ENCODE measurements at regions not wholly inside any gene's neighbourhood (a gene's known extent, or its start where the extent isn't known, plus 50 kb on each side); places are given as distances from the start of the nearest gene placed in this dataset.

DNA sequence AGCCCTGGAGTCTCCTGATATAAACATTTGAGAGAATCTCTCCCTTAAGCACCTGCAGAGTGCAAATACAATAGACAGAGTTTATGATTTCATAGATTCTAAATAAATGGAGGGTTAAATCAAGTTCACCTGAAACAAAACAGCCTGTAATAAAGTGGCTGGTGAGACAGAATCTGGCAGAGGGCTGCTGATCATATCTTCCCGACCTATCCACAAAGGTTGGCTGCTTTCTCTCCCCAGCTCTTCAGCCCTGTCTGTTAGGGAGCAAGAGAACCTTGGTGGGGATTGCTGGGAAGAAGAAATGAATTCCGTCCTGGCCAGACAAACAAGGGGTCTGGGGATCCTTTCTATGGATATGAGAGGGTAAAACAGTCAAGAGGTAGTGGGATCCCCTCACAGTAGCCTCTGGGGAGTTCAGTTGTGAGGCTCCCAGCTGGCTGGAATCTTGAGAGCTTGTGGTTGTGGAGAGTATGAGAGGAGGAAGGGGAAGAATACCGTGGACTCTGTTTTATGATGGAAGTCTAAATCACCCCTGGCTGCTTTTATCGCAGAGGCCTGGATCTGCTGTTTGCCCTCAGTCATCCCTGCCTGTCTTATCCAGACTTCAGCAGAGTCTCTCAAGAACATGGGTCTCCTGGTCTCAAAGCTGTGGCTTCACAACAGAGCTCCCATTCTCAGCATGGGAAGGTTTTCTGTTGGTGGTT, 451.3 kb downstream of the NTRK3 start:
- DNase-seq: no peak

DNA sequence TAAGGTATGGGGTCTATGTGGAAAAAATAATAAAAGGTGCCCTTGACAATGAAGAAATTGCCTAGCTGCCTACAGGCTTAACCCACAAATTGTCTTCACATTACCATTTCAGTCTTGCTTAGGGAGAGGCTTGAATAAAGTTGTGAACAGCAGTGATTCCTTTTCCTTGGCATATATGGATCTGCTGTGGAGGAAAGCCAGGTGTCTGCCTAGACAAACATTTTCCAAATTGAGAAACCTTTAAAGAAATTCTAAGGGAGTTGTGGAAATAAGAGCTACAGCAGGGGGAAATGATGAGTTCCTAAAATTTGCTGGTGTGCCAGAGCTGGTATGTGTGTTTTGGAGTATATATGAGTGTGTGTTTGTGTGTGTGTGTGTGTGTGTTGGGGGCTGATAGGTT, 452.1 kb downstream of the NTRK3 start:
- DNase-seq: no peak

DNA sequence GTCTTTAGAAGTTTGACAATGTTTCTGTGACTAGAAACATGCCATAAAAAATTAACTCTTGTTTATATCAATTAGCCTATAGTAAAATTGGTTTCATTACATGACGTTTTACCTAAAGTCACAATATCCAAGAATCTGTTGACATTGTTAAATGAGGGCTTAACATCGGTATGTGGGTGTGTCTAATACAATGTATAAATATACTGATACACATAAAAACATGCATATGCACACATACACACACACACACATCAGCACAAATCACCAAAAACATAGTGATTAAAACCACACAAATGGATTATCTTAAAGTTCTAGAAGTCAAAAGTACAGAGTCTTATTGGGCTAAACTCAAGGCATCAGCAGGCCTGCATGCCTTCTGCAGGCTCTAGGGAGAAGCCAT, 456.7 kb downstream of the NTRK3 start:
- DNase-seq: no peak

DNA sequence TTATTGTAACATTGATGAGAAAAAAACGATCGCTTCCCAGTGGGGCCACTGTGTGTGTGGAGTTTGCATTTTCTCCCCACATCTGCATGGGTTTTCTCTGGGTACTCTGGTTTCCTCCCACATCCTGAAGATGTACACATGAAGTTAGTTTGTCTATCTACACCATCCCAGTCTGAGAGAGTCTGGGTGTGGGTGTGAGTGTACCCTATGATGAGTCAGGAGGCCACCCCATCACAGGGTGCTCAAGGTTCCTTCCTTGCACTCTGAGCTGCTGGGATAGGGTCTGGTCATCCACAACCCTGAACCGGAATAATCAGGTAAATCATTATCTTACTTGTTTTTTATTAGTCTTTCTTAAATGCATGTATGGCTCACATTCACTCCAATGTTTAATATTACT, 457.1 kb downstream of the NTRK3 start:
- DNase-seq: no peak

DNA sequence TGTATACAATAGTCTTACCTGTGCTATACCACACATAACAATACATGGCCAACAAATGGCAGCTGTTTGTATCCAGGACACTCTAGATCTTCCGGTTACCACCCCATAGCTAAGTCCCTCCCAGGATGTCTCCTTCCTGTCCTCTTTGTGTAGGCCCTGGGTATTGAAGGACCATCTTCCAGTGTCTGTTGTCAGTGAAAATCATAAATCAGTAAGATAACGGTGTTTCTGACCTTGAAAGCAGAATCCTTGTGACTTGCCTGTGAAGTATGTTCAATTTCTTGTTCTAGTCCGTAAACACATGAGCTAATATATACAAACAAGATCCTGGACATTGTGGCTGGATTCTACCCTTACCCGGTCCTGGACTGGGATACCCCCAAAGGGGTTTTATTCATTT, 462.8 kb downstream of the NTRK3 start:
- DNase-seq: no peak

DNA sequence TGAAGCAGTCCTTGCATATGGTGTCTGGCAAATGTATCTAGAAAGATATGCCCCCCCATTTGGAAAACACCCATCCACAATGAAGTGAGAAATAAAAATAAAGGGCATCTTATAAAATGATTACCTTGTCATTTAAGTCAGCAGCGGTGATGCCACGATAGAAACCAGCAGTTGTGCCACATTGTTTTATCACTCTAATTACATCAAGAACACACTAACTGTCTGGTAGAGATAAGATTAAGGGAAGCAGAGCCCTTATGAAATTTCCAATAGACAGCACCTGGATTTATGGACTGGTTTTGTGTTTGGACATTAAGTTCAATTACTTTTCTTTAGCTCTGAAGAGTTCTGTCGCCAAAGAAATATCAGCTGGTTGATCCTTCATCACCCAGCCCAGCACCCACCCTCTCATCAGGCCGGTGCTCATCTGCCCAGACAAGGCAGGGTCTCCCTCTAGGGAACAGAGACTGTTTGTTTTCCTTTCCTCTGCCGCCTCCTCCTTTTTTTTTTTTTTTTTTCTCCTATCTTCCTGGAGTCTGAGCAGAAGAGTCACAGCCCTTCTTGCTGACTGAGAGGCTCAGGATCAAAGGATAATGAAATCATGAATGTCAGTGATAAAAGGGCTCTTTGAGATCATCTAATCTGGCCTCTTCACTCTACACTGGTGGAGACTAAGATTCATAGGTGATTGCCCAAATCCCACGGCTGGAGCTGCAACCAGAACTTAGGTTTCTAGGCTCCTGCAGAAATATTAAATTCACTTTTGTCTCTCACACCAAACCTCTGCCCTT, 464.1 kb downstream of the NTRK3 start:
- no peak for DNase-seq

DNA sequence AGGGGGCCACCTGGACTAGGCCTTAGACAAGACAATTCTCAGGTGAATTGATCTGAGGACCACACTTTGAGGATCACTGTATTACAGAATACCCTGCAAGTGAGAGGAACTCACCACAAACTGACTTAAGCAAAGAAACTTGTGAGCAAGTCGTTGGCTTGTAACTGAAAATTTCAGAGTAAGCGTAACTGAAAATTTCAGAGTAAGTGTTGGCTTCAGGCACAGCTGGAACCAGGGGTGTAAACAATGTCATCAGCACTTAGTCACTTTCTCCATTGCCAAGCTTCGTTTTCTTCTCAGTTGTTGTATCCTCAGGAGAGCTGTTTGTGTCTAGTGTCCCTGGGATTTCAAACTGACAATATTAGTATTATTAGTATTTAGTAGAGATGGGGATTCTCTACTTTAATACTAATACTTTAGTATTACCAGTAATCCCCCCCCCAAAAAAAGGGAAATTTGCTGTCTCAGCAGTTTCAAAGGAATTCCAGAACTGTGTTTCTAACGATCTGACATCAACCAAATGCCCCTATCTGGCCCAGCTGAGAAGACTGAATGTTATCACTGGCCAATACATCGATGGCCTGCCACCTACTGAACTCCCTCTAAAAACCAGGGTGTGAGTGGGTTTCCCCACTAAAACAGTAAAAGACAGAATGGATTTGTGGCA, 474.4 kb downstream of the NTRK3 start:
- no peak for DNase-seq

DNA sequence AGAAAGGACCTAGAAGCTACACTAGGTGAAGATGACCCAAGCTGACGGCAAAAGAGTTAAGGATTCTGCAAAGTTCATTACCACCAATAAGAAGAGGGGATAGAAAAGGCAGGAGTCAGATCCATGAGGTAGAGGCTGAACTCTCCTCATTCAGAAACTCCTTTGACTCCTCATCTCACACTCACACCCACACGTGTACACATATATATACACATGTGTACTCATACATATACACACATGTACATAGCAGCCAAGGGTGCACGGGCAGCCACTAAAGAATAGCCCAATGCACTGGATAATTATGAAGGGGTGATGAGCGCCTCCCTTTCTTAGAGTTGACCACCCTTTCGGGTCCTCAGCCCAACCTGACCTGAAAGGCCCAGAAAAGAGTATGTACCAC, 476.8 kb downstream of the NTRK3 start:
- DNase-seq: no peak

DNA sequence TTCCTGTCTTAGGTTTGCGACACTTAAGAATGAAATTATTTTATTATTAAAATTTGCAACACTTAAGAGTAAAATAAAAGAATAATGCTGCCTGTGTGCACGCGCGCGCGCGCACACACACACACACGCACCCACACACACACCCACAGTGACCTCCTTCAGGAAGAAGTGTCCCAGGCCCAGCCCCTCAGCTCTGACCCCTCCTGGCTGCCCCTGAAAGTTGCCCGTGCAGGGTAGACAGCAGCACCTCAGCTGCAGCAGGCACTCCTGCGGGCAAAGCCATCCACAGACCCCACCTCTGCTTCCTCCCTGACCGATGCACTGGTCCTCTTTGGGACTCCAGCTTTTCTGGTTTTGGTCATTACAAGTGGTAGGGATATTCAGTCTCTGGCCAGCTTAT, 478.2 kb downstream of the NTRK3 start:
- no peak for DNase-seq

DNA sequence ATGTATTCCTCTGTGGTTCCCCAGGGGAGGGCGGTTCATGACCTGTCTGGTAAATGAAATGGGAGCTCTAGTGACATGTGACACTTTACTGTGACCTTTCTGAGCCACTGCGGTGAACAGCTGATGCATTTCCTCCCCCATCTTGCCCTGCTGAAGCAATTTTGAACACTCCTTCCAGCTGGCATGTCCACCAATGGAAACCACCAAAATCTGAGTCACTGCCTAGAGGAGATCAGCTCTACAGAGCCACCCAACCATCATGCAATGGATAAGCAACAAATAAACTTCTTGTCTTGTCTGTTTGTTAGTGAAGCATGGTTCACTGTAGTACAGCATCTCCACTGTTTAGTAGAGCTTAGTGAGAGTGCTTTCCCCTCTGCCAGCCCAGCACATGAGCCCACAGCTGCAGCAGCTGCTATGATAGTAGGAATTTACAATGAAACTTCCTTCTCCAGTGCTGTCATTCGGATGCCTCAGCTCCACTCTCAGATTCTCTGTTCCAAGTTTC, 479.4 kb downstream of the NTRK3 start:
- DNase-seq: no peak

DNA sequence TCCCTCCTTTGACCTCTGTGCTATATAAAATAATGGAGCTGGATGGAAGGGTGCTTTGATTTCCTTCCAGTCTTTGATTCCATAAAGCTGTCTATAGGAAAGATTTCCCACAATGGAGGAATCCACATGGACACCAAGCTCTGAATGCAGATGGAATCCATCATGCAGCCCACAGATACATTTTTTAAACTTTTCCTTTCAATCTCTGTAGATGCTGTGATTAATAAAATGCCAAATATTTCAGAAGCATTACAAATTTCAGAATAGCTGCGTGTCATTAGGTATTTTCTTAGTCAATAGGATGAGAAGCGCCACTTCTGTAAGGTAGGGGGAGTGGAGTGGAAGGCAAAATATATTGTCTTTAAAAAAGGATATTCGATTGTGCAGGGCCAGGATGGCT, 489.0 kb downstream of the NTRK3 start:
- DNase-seq: no peak

DNA sequence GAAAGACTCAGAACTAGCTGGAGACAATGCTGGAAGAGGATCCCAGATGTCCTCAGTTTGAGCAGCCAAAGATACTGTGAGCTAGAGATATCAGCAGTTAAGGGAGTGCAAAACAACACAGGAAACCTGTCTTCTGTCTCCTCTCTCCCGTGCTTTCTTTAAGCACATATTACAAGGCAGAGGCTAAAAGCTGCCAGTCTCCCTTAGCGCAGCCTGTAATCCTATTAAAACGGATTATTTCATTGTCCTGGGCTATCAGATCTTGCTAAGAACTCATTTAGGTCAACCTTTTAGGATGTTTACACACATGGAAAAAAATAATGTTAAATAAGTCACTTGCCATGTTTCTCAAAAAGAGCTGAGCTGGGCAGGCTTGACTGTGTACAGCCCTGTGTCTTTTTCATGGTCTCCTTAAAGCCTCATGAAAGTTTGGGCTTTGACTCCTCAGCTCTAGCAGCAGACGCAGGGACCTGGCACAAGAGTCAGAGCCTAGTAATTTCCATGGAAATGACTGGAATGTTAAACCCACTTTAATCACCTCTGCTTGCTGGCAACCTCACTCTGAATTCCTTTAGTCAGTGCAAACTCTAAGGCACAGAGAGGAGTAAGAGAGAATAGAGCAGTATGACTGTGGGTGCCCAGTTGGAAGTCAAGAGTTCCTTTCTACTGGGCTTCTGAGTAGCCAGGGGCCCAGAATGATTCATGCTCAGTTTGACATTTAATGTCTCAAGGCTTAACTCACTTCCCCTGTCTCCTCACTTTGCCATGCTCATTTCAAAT, 491.9 kb downstream of the NTRK3 start:
- DNase-seq: no peak

DNA sequence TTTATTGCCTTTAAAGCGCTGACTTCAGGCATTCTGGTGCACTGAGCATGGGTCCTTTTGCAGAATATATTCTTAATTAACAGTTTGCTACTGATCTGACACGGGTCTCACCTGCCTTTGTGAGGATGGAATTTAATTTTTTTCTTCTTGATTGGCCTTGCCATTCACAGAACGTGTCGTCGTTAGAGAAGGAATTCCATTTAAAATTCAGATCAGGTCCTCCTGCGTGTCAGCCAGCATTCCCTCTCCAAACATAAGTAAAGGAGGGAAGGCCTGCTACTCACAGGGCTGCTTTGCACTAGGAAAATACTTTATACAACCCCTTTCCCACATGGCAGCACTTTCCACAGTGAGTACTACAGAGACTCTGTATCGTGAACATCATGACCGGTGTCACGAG, 492.7 kb downstream of the NTRK3 start:
- no peak for DNase-seq

DNA sequence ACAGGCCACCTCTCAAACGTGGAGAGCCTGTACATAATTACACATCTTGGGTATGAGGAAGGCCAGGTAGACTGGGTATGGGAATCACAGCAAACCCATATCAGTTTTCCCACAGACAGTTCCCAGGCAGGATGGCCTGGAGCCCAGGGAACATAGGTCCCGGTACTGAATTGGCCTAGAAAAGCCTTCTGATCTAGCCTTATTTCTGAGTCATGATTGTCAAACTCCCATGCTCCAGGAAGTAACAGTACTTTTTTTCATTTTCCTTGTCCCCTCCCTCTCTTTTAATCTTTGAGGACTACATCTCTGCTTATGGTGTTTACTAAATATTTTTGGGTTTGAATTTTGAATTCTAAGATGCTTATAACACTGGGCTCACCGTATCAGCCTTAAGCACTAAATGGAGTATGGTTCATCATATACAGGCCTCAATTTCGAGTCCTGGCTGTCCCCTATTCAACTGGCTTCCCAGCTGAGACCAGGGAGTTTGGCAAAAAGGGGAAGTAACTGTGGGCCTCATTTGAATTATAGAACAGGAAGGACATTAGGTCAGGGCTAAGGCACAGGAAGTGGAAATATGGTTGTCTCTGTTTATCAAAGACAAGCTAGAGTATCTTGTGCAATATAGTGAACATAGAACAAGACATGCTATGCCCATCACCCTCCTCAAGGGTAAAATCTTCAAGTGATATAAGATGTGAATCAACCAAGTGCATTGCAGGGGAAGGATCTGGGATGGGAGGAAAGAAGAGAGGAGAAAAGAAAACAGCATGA, 494.6 kb downstream of the NTRK3 start:
- DNase-seq: peak; percentile 95

DNA sequence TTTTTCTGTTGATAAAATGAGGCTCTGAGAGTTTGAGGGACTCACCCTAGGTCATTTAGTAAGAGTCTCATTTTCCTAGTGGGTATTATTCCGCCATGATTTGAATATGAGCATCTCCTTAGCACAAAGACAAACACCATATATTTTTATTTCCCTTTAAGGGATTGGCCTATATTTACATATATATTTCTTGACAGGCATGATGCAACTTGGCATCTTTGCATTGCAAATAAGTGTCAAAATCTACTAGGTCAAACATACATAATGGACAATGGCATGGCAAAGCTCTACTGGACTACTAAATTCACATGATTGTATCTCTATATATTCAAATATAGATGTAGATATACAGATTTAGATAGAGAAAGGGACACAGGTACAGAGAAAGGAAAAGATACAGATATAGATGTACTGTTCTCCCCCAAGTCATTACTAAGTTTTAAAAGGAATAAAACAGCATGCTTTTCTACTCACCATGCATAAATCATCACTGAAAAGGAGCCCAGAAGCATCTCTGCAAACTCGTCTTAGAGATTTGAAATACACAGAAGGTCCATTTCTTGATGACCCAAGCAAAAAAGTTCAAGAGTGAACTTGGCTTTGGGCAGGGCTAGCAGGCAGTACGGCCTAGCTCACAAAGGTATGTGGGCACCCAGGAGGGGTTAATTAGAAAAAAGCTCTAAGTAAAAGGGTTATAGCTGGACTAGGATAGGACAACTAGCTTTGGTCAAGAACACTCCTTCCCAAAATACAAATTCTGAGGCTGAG, 495.8 kb downstream of the NTRK3 start:
- no peak for DNase-seq

DNA sequence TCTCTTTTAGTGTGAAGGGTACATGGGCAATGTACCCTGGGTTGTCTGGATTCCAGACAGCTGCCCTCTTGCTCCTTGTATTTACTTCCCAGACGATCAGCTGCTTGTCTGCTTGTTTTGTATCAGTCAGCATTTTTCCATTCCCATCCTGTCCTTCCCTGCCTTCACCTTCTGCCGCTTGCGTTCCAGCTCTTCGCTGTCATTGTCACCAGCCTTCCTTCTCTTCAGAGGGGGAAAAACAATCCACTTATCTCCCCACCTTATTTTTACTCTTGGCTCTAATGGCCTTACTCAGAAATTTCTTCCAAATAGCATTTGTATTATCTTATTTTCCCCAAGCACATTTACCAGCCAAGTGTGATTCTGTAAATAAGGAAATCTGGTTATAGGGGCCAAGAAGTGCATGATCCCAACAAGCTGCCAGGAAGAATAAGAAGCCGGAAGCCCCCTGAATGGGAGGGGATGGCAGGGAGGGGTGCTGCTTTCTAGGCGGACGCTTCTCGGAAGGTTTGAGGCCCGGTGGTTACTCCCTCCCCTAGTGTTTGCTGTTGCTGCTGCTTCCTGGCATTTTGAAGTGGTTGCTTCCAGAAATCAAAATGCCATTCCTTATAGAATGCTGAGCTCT, 497.6 kb downstream of the NTRK3 start:
- DNase-seq: no peak

DNA sequence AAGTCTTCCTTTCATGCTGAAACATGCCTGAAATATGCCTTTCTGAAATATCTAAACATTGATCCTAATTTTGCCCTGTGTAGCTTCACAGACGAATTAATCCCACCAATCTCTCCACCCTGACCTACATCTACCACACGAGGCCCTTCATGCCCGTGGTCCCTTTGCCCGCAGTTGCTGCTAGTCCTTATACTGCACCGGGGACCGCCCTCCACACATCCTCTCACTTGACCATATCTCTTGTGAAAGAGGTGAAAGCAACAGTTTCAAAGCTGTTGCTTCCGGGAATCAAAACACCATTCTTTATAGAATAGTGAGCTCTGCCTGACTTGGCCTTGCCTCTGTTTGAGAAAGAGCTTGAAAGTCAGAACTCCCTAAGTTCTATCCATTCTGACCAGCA, 499.5 kb downstream of the NTRK3 start:
- DNase-seq: no peak

DNA sequence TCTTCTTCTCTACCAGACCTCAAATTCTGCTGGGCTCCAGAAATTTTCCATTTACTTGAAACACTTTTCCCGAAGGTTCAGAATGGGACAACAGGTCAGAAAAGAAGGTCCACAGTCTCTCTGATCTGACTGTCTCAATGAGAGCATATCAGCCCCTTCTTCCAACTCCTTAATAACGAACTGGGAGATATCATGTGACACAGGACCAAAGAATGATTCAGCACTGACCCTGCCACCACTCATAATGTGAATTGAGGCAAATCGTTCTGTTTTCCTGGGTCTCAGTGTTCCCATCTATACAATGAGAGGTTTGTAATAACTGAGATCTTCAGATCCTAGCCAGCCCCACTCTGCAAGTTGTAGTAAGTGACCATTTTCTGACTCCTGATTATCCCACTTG, 500.5 kb downstream of the NTRK3 start:
- no peak for DNase-seq

DNA sequence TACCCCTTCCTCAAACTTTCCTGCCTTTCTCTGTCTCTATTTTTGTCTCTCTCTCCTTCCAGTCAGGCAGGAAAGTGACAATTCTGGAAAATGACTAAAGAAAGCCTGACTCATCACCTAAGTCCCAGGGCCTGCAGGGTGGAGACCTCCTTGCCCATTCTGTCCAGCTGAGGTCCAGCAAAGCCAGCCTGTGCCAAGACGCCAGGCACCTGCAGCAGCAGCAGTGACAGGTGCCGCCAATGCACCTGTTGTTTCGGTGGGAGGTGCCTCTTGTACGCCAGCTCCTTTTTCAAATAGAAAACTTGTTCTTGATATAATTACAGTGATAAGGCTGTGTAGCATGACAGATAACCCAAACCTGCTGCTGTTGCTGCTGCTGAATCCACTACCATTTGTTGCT, 501.3 kb downstream of the NTRK3 start:
- no peak for DNase-seq

DNA sequence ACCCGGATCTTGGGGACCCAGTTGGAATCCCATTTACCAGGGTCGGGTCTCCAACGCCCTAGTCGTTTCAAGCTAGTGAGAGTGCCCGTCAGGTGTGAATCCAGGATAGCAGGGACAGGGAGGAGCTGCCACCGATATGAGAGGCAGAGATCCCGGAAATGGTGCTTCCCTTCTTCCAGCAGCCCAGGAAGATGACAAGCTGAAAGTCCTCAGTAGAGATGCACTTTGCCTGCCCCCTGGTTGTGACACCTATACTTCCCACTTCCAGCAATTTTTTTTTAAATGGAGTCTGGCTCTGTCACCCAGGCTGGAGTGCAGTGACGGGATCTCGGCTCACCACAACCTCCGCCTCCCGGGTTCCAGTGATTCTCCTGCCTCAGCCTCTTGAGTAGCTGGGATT, 503.0 kb downstream of the NTRK3 start:
- no peak for DNase-seq

Data from GF-D8 (cell line).